GM12801 (cell line): ENCODE measurements at regions not wholly inside any gene's neighbourhood (a gene's known extent, or its start where the extent isn't known, plus 50 kb on each side); places are given as distances from the start of the nearest gene placed in this dataset.

Source experiments
- CTCF ChIP-seq: IDR thresholded peaks from one replicate; pipeline ENCODE4 v1.5.1; 2011; ENCODE audit warnings: control low read depth; ENCODE audit not compliant: insufficient read length; ENCODE audit errors: extremely low read depth

- no peak for TF ChIP-seq CTCF
These were observed 57.1 kb upstream of the FSTL4 start for GRCh38 chr5:133669472-133669871.

- no peak for TF ChIP-seq CTCF
These were observed 56.1 kb upstream of the FSTL4 start for GRCh38 chr5:133668458-133668857.

GRCh38 chr5:133667217-133667616 lies 54.9 kb upstream of the FSTL4 start:
- TF ChIP-seq CTCF: no peak

GRCh38 chr5:133665571-133665970 lies 53.2 kb upstream of the FSTL4 start:
- TF ChIP-seq CTCF: no peak

- no peak for TF ChIP-seq CTCF
These were observed 52.1 kb upstream of the FSTL4 start for GRCh38 chr5:133664422-133664821.

- TF ChIP-seq CTCF: no peak
These were observed 51.2 kb upstream of the FSTL4 start for GRCh38 chr5:133663397-133664054.

GRCh38 chr5:133662578-133662977 lies 50.2 kb upstream of the FSTL4 start:
- no peak for TF ChIP-seq CTCF
